Cardiac muscle cell (in vitro differentiated cells and primary cell): ENCODE measurements at regions not wholly inside any gene's neighbourhood (a gene's known extent, or its start where the extent isn't known, plus 50 kb on each side); places are given as distances from the start of the nearest gene placed in this dataset.

Source experiments
- DNase-seq, 2 donors: peaks; one replicate each; pipeline versions ENCODE4 v3.0.0 to v3.0.0-alpha.2; 2010 to 2017; ENCODE audit warnings: low read depth in 1 of 2, low spot score in 1 of 2
- H3K27ac ChIP-seq: fragments of 200-600 bp; sonication (generic); 2 replicates; pipeline ENCODE4 v1.5.1; 2016
- H3K27me3 ChIP-seq: fragments of 200-600 bp; sonication (generic); 2 replicates; pipeline ENCODE4 v1.6.0; 2016; ENCODE audit warnings: control low read depth
- H3K36me3 ChIP-seq: fragments of 200-600 bp; sonication (generic); 2 replicates; pipeline ENCODE4 v1.5.1; 2016; ENCODE audit warnings: control low read depth
- H3K4me1 ChIP-seq: fragments of 200-600 bp; sonication (generic); 2 replicates; pipeline ENCODE4 v1.8.1; 2017; ENCODE audit warnings: low read depth, mild to moderate bottlenecking, mixed run types
- H3K4me3 ChIP-seq: fragments of 200-600 bp; sonication (generic); 2 replicates; pipeline ENCODE4 v1.5.1; 2016; ENCODE audit warnings: mild to moderate bottlenecking
- H3K9me3 ChIP-seq: fragments of 200-600 bp; sonication (generic); 2 replicates; pipeline ENCODE4 v1.5.1; 2017; ENCODE audit warnings: low read depth, mild to moderate bottlenecking, control low read depth
- CTCF ChIP-seq: IDR thresholded peaks from 2 replicates; pipeline ENCODE4 v1.5.1; 2012; ENCODE audit warnings: low read depth, mild to moderate bottlenecking, low read length

GRCh38 chr13:107351305-107351704 is 783.4 kb upstream of the ARGLU1 start:
- H3K36me3 ChIP-seq, result no peaks in the 10 kb centered on the region
- no peaks in the 10 kb centered on the region for H3K27me3 ChIP-seq
- H3K27ac ChIP-seq, result no peak overlapping the region
- H3K4me1 ChIP-seq, result no peaks in the 10 kb centered on the region
- no peak overlapping the region for H3K4me3 ChIP-seq
- TF ChIP-seq CTCF, result no peak
- H3K9me3 ChIP-seq, result no peaks in the 10 kb centered on the region
- DNase-seq, result peak; percentile 1 to 80

DNA sequence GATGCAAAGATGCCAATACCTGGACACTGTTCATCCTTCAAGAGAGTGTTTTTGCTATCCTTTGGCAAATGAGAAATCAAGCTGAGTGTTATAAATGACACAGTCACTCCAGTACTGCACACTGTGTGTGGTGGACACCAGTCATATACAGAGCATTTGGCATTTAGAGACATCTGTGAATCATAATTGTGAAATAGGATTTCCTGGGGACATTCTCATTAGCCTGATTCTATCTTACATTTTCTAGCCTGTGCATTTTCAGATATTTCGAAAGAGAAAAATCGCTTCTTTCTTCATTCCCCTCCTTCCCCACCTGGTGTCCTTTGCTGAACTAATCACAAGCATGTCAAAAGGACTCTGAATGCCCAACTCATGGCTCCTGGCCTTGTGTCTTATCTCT is 781.0 kb upstream of the ARGLU1 start:
- Histone ChIP-seq H3K4me1 (no peaks in the 10 kb centered on the region), H3K9me3 (no peaks in the 10 kb centered on the region), H3K27me3 (no peaks in the 10 kb centered on the region), H3K4me3 (no peak overlapping the region), H3K36me3 (no peaks in the 10 kb centered on the region), H3K27ac (no peak overlapping the region)
- DNase-seq, result peak in 1 of 2 donors; percentile 52
- no peak for TF ChIP-seq CTCF

DNA sequence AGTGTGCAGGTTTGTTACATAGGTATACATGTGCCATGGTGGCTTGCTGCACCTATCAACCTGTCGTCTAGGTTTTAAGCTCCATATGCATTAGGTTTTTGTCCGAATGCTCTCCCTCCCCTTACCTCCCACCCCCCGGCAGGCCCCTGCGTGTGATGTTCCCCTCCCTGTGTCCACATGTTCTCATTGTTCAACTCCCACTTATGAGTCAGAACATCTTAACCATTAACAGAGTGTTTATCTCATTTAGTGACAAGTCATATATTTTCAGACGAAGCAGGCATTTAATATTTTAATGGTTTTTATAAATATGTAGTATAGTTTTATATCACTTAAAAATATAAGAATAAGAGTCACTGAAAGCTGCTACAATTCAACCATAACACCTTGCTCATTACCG is 780.5 kb upstream of the ARGLU1 start:
- H3K27ac ChIP-seq, result no peak overlapping the region

GRCh38 chr13:107347641-107348369 is 779.9 kb upstream of the ARGLU1 start:
- Histone ChIP-seq H3K4me3 (no peak overlapping the region), H3K9me3 (no peaks in the 10 kb centered on the region), H3K27me3 (no peaks in the 10 kb centered on the region), H3K27ac (no peak overlapping the region), H3K36me3 (no peaks in the 10 kb centered on the region), H3K4me1 (no peaks in the 10 kb centered on the region)
- no peak for TF ChIP-seq CTCF
- DNase-seq, result peak in 1 of 2 donors; percentile 34

More for the DNA sequence above, 780.5 kb upstream of the ARGLU1 start:
- Histone ChIP-seq H3K4me3 (no peak overlapping the region), H3K27me3 (no peaks in the 10 kb centered on the region), H3K9me3 (no peaks in the 10 kb centered on the region), H3K36me3 (no peaks in the 10 kb centered on the region), H3K4me1 (no peaks in the 10 kb centered on the region)
- DNase-seq, result peak in 1 of 2 donors; percentile 56
- no peak for TF ChIP-seq CTCF

- DNase-seq, result no peak
- Histone ChIP-seq H3K4me1 (no peaks in the 10 kb centered on the region), H3K36me3 (no peaks in the 10 kb centered on the region), H3K27me3 (no peaks in the 10 kb centered on the region), H3K4me3 (no peak overlapping the region), H3K27ac (no peak overlapping the region), H3K9me3 (no peaks in the 10 kb centered on the region)
- TF ChIP-seq CTCF, result no peak
These were observed 774.8 kb upstream of the ARGLU1 start for GRCh38 chr13:107342747-107343146.
